H1 (cell line): ENCODE measurements at regions not wholly inside any gene's neighbourhood (a gene's known extent, or its start where the extent isn't known, plus 50 kb on each side); places are given as distances from the start of the nearest gene placed in this dataset.

Experiments used
- CHD7 ChIP-seq: fragments of 300-600 bp; sonication (generic); IDR thresholded peaks from 2 replicates; pipeline ENCODE4 v1.7.1; 2012; ENCODE audit warnings: low read length, moderate library complexity, mild to moderate bottlenecking, inconsistent platforms; ENCODE audit not compliant: insufficient replicate concordance

- TF ChIP-seq CHD7: no peak
Observed at GRCh38 chr7:109386959-109387358, 817.3 kb downstream of the DNAJB9 start (continued).
